Right ventricle myocardium superior (tissue), 1 donor: ENCODE measurements at regions not wholly inside any gene's neighbourhood (a gene's known extent, or its start where the extent isn't known, plus 50 kb on each side); places are given as distances from the start of the nearest gene placed in this dataset.

Source experiments
- ATAC-seq: fragments of 200-7000 bp; cut with Tn5 transposase; one replicate; pipeline ENCODE4 v1.9.1; 2020; ENCODE audit warnings: mild to moderate bottlenecking; ENCODE audit not compliant: poor library complexity
- DNase-seq: peaks from one replicate; pipeline ENCODE4 v3.0.0-alpha.2; 2020
- intact Hi-C: fragments of 100-400 bp; cut with DNase I; formaldehyde crosslinking; loops from one replicate; pipeline ENCODE4 v1.11.2; 2022
- donor health status: DM: no; HTN: yes; CAD: no; lungs with severe emphysema.

- intact Hi-C loops: no loop called here
- DNase-seq (no peak), ATAC-seq (no peak)
These were observed 412.9 kb upstream of the RGMA start for GRCh38 chr15:93501946-93502345.

DNA sequence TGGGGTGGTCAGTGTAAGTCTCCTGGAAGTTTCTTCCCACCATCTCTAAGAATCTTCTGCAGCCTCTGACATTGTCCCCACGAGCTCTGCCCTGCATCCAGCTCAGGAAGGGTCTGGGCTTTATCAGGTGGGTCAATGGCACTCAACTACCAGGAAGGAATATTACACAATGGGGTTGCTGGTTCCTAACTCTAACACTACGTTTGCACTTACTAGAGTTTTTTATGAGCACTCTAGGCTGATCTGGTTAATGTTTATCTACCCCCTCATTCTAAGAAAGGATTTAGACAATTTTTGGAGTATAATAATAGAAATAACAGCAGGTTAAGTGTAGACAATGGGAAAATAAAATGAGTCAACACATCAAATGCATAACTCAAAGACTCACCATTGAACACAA lies 411.1 kb upstream of the RGMA start:
- DNase-seq (no peak), ATAC-seq (no peak)

DNA sequence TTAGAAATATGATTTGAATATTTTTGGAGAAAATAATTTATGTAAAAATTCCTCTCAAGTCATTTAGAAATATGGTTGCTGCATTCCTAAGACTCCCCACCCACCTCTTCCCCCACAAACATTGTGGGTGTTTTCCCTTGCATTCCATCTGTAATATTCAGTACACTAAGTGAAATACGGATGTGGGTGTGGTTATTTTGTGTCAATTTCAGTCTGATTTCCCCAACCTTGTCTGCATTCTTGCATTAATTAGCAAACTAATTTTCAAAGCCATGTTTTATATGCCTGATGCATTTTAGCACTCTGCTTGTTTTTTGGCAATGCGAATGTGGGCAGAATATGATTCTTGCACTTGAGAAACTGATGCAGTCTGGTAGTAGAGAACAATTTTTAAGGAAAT lies 408.3 kb upstream of the RGMA start:
- ATAC-seq (no peak), DNase-seq (no peak)
- intact Hi-C loops: no loop called here

More for the DNA sequence above, 411.1 kb upstream of the RGMA start:
- intact Hi-C loops: no loop called here

DNA sequence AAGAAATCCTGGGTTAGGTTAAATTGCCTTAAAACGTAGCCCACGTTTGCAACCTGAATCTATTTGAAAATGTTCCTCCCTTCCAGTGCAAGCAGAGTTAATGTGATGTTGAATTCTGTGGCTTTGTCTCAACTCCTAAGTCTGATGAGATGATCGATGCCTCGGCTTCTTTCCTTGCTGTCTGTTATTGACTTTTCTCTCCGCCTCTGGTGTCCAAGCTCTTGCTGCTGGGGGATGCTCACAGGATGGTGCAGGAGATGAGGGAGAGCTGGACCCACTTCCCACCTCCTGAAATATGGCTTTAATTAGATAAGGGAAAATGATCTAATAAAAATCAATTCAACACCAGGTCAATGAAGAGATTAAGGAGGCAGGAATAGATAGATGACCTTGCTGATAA lies 407.9 kb upstream of the RGMA start:
- DNase-seq (no peak), ATAC-seq (no peak)
- intact Hi-C loops: no loop called here

- intact Hi-C loops: no loop called here
- DNase-seq (no peak), ATAC-seq (peak; percentile 94)
These were observed 407.0 kb upstream of the RGMA start for GRCh38 chr15:93495799-93496637.

DNA sequence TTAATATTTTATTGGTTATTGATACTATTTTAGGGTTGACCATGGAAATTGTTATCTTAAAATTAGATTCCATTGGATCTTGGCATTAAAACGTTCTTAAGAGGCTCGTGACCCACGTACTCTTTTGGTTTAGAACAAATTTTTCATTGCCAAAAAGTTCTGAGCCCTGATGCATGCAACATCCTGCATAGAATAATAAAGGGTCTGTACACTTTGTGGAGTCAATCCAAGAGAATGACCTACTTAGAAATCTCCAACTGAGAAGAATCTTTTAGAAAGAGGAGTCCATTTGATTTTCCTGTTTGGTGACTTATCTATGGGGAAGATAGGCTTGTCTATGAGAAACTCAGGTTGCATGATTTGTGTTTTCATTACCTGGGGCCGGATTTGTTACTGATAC lies 404.2 kb upstream of the RGMA start:
- intact Hi-C loops: no loop called here
- ATAC-seq (no peak), DNase-seq (no peak)

GRCh38 chr15:93491291-93491690 lies 402.3 kb upstream of the RGMA start:
- ATAC-seq (no peak), DNase-seq (no peak)
- intact Hi-C loops: no loop called here

DNA sequence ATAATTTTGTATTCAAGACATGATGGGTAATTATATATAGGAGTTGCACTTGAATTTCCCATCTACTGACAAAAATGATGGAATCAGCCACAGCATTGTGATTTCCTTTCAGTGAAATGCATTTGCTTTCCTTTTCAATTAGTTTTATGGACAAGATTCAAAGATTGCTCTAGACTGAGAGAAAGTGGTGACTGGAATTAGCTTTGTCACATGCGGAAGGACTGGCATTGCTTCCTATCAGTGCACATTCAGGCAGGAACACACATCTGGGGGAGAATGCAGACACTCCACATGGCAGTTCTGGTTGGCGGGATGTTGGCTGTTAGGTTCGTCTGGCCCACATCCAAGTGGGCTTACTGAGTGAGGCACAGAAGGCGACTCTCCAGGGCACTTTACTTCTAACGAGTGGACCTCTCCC lies 399.3 kb upstream of the RGMA start:
- intact Hi-C loops: no loop called here
- ATAC-seq (peak; percentile 26), DNase-seq (peak; percentile 52)

DNA sequence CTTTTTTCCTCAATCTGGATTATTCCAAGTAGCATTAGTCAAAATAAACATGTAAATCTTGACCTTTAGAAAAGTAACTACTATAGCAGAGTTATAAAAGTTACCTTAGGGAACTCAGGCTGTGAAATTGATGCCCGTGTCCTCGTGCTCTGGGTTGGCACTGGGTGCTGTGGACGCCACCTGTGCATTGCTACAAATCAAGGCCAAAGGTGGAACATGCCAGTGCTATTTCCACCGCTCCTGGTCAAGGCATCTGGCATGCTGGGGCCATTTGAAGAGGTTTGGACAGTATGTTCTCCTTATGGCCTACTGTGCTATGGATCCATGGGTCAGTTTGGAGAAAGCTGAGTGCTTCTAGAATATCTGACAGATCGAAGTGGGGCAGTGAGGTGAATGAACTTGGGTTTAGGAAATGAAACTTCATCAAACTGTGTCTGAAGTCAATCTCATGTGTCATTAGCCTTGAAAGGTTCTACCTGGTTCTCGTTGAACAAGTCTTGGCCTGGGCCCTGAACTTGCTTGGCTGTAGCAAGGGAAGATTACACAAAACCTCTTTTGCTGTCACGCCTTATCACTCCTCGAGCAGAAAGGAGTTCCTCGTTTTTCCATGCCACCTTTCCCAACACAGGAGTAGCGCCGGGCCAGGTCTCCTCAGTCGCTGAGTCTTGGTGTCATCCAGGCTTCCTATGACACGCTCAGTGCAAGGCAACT lies 397.6 kb upstream of the RGMA start:
- no peak for DNase-seq
- intact Hi-C loops: no loop called here

DNA sequence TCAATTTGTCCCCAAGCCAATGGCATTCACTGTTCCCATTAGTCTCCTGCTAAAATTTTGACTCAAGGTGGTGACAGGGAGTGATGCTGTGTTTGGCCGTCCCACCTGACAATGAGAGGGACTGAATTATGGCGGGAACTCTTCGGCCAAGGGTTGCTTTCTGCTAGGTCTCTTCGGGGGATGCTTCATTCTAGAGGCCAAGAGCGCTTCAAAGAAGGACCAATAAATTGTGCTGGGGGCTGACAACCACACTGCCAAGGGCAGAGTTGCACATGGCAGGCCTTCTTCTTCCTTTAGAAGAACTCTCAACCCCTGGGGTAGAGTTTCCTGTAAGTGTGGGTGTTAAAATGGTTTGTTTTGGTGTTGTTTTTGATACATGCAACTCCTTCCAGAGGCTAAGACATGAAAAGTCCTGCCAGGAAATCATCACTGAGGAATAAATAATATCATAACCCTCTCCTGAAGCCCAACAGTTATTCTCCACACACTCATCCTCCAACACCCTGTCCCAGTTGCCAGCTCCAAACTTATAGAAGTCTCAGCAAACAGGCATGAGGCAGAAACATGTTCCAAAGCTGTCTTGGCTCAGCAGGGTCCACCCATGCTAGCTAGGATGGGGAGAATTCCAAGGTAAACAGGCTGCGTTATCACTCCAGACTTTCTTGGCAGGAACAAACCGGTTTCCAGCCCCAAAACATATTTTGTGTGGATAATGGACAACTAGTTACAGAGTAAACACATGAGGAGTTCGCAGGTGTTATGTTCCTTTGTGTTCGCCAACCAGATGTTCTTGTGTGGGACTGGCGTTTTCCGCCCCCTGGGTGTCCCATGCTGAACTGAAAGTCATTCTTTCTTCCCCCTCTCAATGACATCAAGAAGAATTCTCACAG lies 396.7 kb upstream of the RGMA start:
- DNase-seq: peak; percentile 76
- peak; percentile 88 for ATAC-seq
- intact Hi-C loops: no loop called here

More for the DNA sequence above, 397.6 kb upstream of the RGMA start:
- peak; percentile 11 for ATAC-seq

DNA sequence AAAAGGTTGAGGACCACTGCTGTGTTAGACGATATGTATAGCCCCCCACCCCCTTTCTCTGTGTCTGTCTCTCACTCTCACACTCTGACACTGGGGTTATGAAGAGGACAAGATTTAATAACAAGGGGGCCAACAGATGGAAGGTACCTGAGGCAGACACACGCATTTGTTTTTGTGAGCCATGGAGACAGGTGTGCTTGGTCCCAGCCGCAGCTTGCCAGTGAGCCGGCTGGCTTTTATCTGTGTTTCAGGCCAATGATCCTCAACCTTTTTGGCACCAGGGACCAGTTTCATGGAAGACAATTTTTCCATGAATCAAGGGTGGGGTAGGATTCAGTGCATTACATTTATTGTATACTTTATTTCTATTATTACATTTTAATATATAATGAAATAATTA lies 394.9 kb upstream of the RGMA start:
- DNase-seq (no peak), ATAC-seq (no peak)
- intact Hi-C loops: no loop called here

DNA sequence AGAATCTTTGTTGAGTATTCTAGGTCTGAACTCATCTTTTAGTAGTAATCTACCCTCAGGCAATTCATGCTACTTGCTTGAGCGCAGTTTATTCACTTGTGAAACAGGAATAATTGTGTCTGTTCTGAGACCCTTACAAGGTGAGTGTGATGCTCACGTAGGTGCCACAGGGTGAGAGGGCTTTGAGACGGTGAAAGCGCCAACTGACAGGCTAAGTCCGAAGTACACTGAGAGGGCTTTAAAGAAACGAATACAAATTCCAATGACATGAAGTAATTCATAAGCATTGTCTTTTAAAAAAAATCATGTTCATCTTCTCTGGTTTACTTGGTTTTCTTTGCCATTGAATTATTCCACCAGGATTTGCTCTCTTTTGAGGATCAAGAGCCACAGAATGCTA lies 393.7 kb upstream of the RGMA start:
- ATAC-seq (no peak), DNase-seq (no peak)
- intact Hi-C loops: no loop called here

DNA sequence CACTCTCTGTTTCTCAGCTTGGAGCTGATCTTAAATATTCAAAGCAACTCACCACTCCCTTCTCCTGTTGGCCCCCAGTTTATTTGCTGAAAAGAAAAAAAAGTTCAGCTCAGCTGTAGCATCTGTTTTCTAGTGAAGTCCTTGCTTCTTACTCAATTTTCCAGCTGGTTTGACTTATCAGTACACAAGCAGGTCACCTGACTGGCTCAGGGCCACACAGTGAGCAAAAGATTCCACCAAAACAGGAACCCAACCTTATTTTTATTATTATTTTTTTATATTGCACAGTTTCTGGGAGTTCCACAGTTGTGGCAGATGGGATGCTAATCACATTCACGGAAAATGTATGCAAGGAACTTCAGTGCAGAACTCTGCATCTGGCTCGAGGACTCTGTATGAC lies 390.7 kb upstream of the RGMA start:
- DNase-seq (peak; percentile 67), ATAC-seq (peak; percentile 63)
- intact Hi-C loops: no loop called here

DNA sequence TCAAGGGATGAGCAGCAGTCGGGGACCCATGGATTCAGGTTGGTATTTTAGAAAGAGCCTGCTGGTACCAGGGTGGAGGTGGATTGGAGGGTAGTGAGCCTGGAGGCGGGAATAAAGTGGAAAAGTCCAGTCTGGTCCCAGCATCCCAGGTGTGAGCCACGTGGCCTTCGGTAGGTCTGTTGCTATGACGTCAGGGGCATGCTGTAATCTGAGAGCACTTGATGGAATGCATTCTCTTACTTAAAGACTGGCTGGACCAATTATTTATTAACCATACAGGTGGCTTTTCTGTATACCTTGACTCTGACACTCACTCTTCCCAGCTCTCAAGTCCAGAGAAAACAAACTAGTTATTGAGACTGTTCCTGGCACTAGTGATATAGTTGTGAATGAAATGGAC lies 389.9 kb upstream of the RGMA start:
- no peak for DNase-seq
- intact Hi-C loops: no loop called here
- ATAC-seq: no peak

GRCh38 chr15:93477721-93478120 lies 388.7 kb upstream of the RGMA start:
- no peak for DNase-seq
- peak; percentile 74 for ATAC-seq
- intact Hi-C loops: no loop called here

DNA sequence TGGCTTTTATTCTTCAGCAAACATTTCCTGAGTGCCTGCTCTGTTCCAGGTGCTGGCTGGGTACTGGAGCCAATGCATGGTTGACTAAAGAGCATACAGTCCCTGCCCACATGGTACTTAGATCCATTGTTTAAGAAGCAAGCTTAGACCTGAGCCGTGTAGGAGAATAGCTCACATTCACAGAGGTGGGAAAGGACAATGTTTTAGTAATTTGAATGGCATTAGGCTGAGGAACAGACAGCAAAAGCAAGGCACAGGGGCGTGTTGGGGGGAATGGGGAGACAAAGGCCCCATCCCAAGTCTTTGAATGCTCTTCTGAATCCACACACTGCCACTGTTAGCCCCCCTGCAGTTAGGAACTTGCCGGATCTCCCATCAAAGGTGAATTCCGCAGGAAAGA lies 388.2 kb upstream of the RGMA start:
- intact Hi-C loops: no loop called here
- DNase-seq: no peak
- no peak for ATAC-seq

DNA sequence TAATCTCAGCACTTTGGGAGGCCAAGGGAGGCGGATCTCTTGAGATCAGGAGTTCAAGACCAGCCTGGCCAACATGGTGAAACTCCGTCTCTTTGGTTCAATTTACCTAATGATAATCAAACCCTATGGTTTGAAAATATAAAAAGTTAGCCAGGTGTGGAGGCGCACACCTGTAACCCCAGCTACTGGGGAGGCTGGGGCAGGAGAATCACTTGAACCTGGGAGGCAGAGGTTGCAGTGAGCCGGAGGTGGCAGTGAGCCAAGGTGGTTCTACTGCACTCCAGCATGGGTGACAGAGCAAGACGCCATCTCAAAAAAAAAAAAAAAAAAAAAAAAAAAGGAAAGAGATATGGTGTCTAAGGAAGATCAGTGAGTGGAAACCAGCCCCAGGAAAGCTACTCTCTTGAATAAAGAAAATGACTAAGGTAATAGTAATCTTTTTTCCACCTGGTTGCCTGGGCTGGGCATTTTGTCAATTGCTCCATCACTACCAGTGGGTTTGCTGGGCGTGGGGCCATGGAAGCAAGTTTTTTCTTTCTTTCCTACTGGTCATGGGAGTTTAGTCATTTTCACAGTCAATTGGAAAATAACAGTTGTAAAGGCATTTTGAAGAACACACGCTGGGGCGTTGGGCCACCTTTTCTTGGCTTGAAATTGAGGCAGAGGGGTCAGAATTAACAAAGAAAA lies 387.6 kb upstream of the RGMA start:
- ATAC-seq (no peak), DNase-seq (no peak)
- intact Hi-C loops: no loop called here

DNA sequence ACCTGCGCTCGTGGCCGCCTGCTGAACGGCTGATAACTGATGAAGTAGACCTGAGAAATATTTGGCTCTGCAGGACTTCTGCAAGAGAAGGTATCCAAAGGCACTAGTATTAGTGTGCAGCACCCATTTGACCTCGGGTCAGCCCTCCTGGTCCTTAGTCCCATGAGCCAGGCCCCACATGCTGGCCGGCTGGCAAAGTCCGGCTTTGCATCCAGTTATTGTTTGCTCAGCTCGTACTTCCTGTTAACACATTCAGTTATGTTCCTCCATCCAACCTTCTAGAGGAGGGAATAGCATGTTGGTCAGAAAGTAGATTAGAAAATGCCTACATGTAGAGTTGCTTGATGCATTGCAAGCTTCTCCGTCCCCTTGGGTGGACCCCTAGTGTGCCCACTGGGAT lies 385.7 kb upstream of the RGMA start:
- ATAC-seq (no peak), DNase-seq (no peak)
- intact Hi-C loops: no loop called here

DNA sequence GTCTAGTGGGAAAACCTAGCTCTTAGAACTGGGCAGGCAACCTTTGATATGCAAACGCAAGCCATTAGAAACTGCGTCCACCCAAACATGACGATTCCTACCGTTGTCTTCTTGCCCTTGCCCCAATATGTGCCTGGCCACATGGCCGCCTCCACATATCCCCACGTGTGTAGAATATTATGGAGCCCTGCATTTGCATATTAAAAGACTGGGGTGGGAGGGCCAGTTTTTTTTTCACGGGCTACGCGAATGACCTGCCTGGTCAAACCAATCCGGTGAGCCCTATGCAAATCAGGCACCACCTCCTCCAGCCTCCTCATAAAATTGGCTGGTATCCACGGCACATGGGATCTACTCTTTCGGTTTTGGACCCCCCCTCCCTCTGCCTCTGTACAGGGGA lies 381.0 kb upstream of the RGMA start:
- ATAC-seq (no peak), DNase-seq (no peak)
- intact Hi-C loops: no loop called here
